Endodermal cell (in vitro differentiated cells): ENCODE measurements at regions not wholly inside any gene's neighbourhood (a gene's known extent, or its start where the extent isn't known, plus 50 kb on each side); places are given as distances from the start of the nearest gene placed in this dataset.

Experiments
- DNase-seq: peaks from one replicate; pipeline ENCODE4 v3.0.0-alpha.2; 2017
- H3K27ac ChIP-seq: 2 replicates; pipeline ENCODE4 v1.5.1; 2013; ENCODE audit warnings: mild to moderate bottlenecking, low read depth, low read length, moderate library complexity
- H3K27me3 ChIP-seq: 2 replicates; pipeline ENCODE4 v1.6.1; 2013; ENCODE audit warnings: mild to moderate bottlenecking, low read length, moderate library complexity; ENCODE audit not compliant: insufficient read depth, control insufficient read depth, poor library complexity, severe bottlenecking
- H3K36me3 ChIP-seq: 2 replicates; pipeline ENCODE4 v1.7.0; 2013; ENCODE audit warnings: mild to moderate bottlenecking, low read length, moderate library complexity; ENCODE audit not compliant: control insufficient read depth, insufficient read depth
- H3K4me1 ChIP-seq: one replicate; pipeline ENCODE4 v1.7.0; 2013; ENCODE audit warnings: low read length; ENCODE audit not compliant: control insufficient read depth, insufficient read depth
- H3K4me3 ChIP-seq: 2 replicates; pipeline ENCODE4 v1.5.1; 2013; ENCODE audit warnings: mild to moderate bottlenecking, low read length, moderate library complexity
- H3K9ac ChIP-seq: 2 replicates; pipeline ENCODE4 v1.6.1; 2013; ENCODE audit warnings: mild to moderate bottlenecking, low read length, moderate library complexity; ENCODE audit not compliant: poor library complexity, severe bottlenecking; ENCODE audit errors: extremely low read depth
- H3K9me3 ChIP-seq: 2 replicates; pipeline ENCODE4 v1.6.1; 2013; ENCODE audit warnings: mild to moderate bottlenecking, low read length, moderate library complexity; ENCODE audit not compliant: control insufficient read depth
- H3K27ac Mint-ChIP-seq: 2 replicates; pipeline ENCODE4 v1.8.0; 2020; ENCODE audit warnings: mixed read lengths
- H3K27me3 Mint-ChIP-seq: 2 replicates; pipeline ENCODE4 v1.8.0; 2021; ENCODE audit warnings: mild to moderate bottlenecking, mixed read lengths; ENCODE audit not compliant: insufficient read depth
- H3K36me3 Mint-ChIP-seq: 2 replicates; pipeline ENCODE4 v1.8.0; 2020; ENCODE audit warnings: low read depth, mixed read lengths
- H3K4me1 Mint-ChIP-seq: 2 replicates; pipeline ENCODE4 v1.8.0; 2020; ENCODE audit warnings: mixed read lengths
- H3K4me3 Mint-ChIP-seq: 2 replicates; pipeline ENCODE4 v1.8.0; 2020; ENCODE audit warnings: mild to moderate bottlenecking, moderate library complexity, mixed read lengths
- H3K9me3 Mint-ChIP-seq: 2 replicates; pipeline ENCODE4 v1.8.0; 2020; ENCODE audit warnings: mild to moderate bottlenecking, mixed read lengths
- CTCF ChIP-seq: fragments of 200-600 bp; sonication (generic); conservative IDR thresholded peaks from 2 replicates; pipeline ENCODE4 v1.5.0; 2021; ENCODE audit warnings: antibody characterized with exemption, mild to moderate bottlenecking
- WGBS, 2 experiments: methylation state at CpG; one replicate each; pipeline versions ENCODE4 v1.1.5 to v1.1.7; 2013; ENCODE audit warnings: missing lambda C conversion rate in 2 of 2, mixed read lengths in 1 of 2; ENCODE audit not compliant: insufficient coverage in 1 of 2, insufficient read length in 1 of 2; 5-methylcytosine and 5-hydroxymethylcytosine counted together

- DNase-seq = peak; percentile 24
- H3K4me1 Mint-ChIP-seq = peaks cover 8% of the 10 kb centered on the region
- TF ChIP-seq CTCF = no peak
- H3K27me3 Mint-ChIP-seq = no peaks in the 10 kb centered on the region
- WGBS, 2 experiments = 92 to 94% methylated on average over 10 to 11 of the region's 11 CpGs
- no peak overlapping the region for H3K4me3 Mint-ChIP-seq
- no peaks in the 10 kb centered on the region for H3K9me3 Mint-ChIP-seq
- no peak overlapping the region for H3K27ac Mint-ChIP-seq
- no peaks in the 10 kb centered on the region for H3K36me3 Mint-ChIP-seq
- no peaks in the 10 kb centered on the region for H3K4me1 ChIP-seq
- no peak overlapping the region for H3K9ac ChIP-seq
- H3K9me3 ChIP-seq = no peaks in the 10 kb centered on the region
- H3K4me3 ChIP-seq = no peak overlapping the region
- H3K36me3 ChIP-seq = no peaks in the 10 kb centered on the region
- H3K27ac ChIP-seq = no peak overlapping the region
- H3K27me3 ChIP-seq = no peaks in the 10 kb centered on the region
Measured at GRCh38 chr18:7370802-7371201, 139.9 kb downstream of the LRRC30 start.

- no peaks in the 10 kb centered on the region for H3K4me1 Mint-ChIP-seq
- 67 to 81% methylated on average over 3 to 6 of the region's 6 CpGs for WGBS, 2 experiments
- Histone ChIP-seq H3K36me3 (no peaks in the 10 kb centered on the region), H3K9me3 (peaks cover 12% of the 10 kb centered on the region), H3K4me3 (no peak overlapping the region), H3K27ac (no peak overlapping the region), H3K4me1 (no peaks in the 10 kb centered on the region), H3K9ac (no peak overlapping the region), H3K27me3 (no peaks in the 10 kb centered on the region)
- no peak for TF ChIP-seq CTCF
- H3K36me3 Mint-ChIP-seq = no peaks in the 10 kb centered on the region
- H3K4me3 Mint-ChIP-seq = no peak overlapping the region
- H3K9me3 Mint-ChIP-seq = peaks cover 15% of the 10 kb centered on the region
- DNase-seq = peak; percentile 7
- no peak overlapping the region for H3K27ac Mint-ChIP-seq
- H3K27me3 Mint-ChIP-seq = no peaks in the 10 kb centered on the region
Measured at GRCh38 chr18:7373441-7373840, 142.6 kb downstream of the LRRC30 start.

GRCh38 chr18:7381307-7381706 is 150.4 kb downstream of the LRRC30 start:
- H3K27ac ChIP-seq = no peak overlapping the region
- Mint-ChIP-seq H3K36me3 (no peaks in the 10 kb centered on the region), H3K4me3 (no peak overlapping the region), H3K27me3 (no peaks in the 10 kb centered on the region), H3K4me1 (no peaks in the 10 kb centered on the region), H3K9me3 (peaks cover 15% of the 10 kb centered on the region), H3K27ac (no peak overlapping the region)
- WGBS, 2 experiments = 95 to 97% methylated on average over 4 to 9 of the region's 9 CpGs
- no peak for DNase-seq
- H3K9ac ChIP-seq = no peak overlapping the region
- no peaks in the 10 kb centered on the region for H3K27me3 ChIP-seq
- peaks cover 12% of the 10 kb centered on the region for H3K9me3 ChIP-seq
- no peaks in the 10 kb centered on the region for H3K36me3 ChIP-seq
- no peaks in the 10 kb centered on the region for H3K4me1 ChIP-seq
- no peak for TF ChIP-seq CTCF
- H3K4me3 ChIP-seq = no peak overlapping the region
